PFSK-1 (cell line): ENCODE measurements at regions not wholly inside any gene's neighbourhood (a gene's known extent, or its start where the extent isn't known, plus 50 kb on each side); places are given as distances from the start of the nearest gene placed in this dataset.

ENCODE experiments used
- FOXP2 ChIP-seq: optimal IDR thresholded peaks from 2 replicates; pipeline ENCODE3; 2011; ENCODE audit warnings: borderline replicate concordance, control low read depth, inconsistent platforms; ENCODE audit not compliant: insufficient read depth; ENCODE audit errors: extremely low read length, extremely low read depth
- POLR2AphosphoS5 ChIP-seq: IDR thresholded peaks from 2 replicates; pipeline ENCODE4 v1.6.1; 2012; ENCODE audit warnings: low read depth, mild to moderate bottlenecking, control low read depth, low read length, moderate library complexity
- REST ChIP-seq, 2 experiments: IDR thresholded peaks; 2 replicates each; pipeline versions ENCODE4 v1.6.1 to v1.8.0; 2011 to 2012; ENCODE audit warnings: low read depth in 2 of 2, low read length in 2 of 2, control low read depth in 1 of 2, inconsistent platforms in 1 of 2, mild to moderate bottlenecking in 1 of 2, moderate library complexity in 1 of 2; ENCODE audit not compliant: insufficient read depth in 1 of 2
- SIN3A ChIP-seq: IDR thresholded peaks from 2 replicates; pipeline ENCODE4 v1.6.1; 2012; ENCODE audit warnings: mild to moderate bottlenecking, low read length, moderate library complexity, borderline replicate concordance; ENCODE audit not compliant: insufficient read depth
- TAF1 ChIP-seq: IDR thresholded peaks from 2 replicates; pipeline ENCODE4 v1.6.1; 2012; ENCODE audit warnings: low read length, control low read depth, borderline replicate concordance; ENCODE audit not compliant: insufficient read depth

GRCh38 chr13:106681536-106681935 is 113.6 kb upstream of the ARGLU1 start:
- TF ChIP-seq REST (IDR thresholded peaks at IDR 0.05; ENCODE audit: insufficient read depth in 1 of 2, low read depth in 2 of 2, low read length in 2 of 2), result no peak
- no peak for TF ChIP-seq FOXP2
- no peak for TF ChIP-seq POLR2AphosphoS5
- TF ChIP-seq TAF1, result no peak
- no peak for TF ChIP-seq SIN3A

GRCh38 chr13:106680796-106681472 is 113.0 kb upstream of the ARGLU1 start:
- no peak for TF ChIP-seq FOXP2
- no peak for TF ChIP-seq TAF1
- no peak for TF ChIP-seq SIN3A
- TF ChIP-seq POLR2AphosphoS5, result no peak
- TF ChIP-seq REST (IDR thresholded peaks at IDR 0.05; ENCODE audit: insufficient read depth in 1 of 2, low read depth in 2 of 2, low read length in 2 of 2), result no peak

- TF ChIP-seq POLR2AphosphoS5 (no peak), REST (IDR thresholded peaks at IDR 0.05; ENCODE audit: insufficient read depth in 1 of 2, low read depth in 2 of 2, low read length in 2 of 2) (no peak), SIN3A (no peak), TAF1 (no peak), FOXP2 (no peak)
Measured at GRCh38 chr13:106678646-106679418, 110.9 kb upstream of the ARGLU1 start.

GRCh38 chr13:106675311-106675710 is 107.4 kb upstream of the ARGLU1 start:
- TF ChIP-seq TAF1, result no peak
- no peak for TF ChIP-seq SIN3A
- no peak for TF ChIP-seq FOXP2
- TF ChIP-seq POLR2AphosphoS5, result no peak
- TF ChIP-seq REST (IDR thresholded peaks at IDR 0.05; ENCODE audit: insufficient read depth in 1 of 2, low read depth in 2 of 2, low read length in 2 of 2), result no peak
